ENCODE measurements at regions not wholly inside any gene's neighbourhood (a gene's known extent, or its start where the extent isn't known, plus 50 kb on each side); places are given as distances from the start of the nearest gene placed in this dataset.

GRCh38 chr21:41571938-41572510 is 64.1 kb upstream of the TMPRSS2 start (continued):
- no peak for TF ChIP-seq TEAD4 (IDR thresholded peaks at IDR 0.05; ENCODE audit: low read depth, low read length)

Data from H1 (cell line).